NCI-H510A (cell line): ENCODE measurements at regions not wholly inside any gene's neighbourhood (a gene's known extent, or its start where the extent isn't known, plus 50 kb on each side); places are given as distances from the start of the nearest gene placed in this dataset.
"Not testable (repeated sequence)": the region's sequence is repeated elsewhere in the genome, so short reads cannot be mapped to it uniquely, and the experiment has no call there.

Experiments
- DNase-seq: peaks from one replicate; lab custom pipeline; 2025; lab: John Stamatoyannopoulos, UW

DNA sequence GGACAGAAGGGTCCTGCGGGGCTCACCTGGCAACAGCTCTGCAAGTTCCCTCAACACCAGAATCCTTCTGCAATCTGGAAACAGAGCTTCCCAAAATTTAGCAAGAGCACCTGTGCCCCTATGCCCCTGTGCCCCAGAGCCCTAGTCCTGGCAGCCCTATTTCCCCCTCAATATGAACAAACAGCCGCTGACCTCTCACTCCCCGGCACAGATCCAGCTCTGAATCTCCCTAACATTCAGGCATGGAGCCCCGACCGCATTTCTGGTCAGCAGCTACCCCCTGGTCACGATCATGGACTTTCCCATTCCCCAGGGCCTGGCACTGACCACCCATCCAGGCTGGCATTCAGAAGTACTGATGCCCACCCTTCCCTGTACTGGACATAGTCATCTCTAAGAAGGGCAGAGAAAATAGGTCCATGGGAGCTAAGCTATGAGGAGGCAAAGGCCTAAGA is 110.8 kb upstream of the SMURF2 start:
- DNase-seq: no peak

DNA sequence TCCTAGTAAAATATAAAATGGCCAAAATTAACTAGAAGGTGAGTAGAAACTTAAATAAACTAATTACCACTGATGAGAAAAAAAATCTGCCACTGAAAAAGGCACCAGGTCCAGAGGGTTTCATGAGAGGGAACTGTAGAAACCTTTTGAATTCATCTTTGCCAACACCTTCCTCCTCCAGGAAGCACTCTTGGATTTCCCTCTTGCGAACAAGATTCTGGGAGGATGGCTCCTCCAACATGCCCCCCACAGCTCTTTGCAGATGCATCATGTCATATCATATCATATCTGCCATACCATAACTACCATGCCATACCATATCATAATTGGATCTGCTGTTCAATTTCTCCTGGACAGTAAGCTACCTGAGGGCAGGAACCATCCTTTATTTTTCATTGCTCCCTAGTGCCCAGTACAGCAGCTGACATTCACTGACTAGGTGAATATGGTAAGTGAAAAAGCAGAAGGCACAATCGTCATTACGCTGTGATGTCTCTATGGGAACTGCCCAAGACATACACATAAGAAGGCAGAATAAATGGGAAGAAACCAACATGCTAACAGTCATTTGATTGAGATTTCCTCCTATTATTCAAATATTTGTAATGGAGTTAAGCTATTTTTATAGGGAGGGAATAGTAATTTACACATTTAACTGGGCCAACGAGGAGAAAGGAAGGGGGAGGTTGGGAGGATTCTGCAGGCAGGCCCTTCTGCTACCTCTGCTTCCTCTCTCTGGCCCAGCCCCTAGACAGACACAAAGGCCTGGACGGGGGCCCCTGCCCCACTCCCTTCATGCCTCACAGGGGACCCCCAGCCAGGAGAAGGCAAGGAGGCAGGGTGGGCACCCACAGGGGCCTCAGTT is 110.1 kb upstream of the SMURF2 start:
- DNase-seq: no peak

DNA sequence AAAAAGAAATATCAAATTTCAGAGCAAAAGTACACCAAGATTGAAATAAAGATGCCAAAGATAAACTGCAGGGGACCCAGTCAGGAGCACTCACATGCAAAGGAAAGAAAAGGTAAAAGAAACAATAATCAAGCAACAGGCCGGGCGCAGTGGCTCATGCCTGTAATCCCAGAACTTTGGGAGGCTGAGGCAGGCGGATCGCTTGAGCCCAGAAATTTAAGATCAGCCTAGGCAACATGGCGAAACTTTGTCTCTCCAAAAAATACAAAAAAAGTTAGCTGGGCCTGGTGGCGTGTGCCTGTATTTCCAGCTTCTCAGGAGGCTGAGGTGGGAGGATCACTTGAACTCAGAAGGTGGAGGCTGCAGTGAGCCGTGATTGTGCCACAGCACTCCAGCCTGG is 107.6 kb upstream of the SMURF2 start:
- no peak for DNase-seq

DNA sequence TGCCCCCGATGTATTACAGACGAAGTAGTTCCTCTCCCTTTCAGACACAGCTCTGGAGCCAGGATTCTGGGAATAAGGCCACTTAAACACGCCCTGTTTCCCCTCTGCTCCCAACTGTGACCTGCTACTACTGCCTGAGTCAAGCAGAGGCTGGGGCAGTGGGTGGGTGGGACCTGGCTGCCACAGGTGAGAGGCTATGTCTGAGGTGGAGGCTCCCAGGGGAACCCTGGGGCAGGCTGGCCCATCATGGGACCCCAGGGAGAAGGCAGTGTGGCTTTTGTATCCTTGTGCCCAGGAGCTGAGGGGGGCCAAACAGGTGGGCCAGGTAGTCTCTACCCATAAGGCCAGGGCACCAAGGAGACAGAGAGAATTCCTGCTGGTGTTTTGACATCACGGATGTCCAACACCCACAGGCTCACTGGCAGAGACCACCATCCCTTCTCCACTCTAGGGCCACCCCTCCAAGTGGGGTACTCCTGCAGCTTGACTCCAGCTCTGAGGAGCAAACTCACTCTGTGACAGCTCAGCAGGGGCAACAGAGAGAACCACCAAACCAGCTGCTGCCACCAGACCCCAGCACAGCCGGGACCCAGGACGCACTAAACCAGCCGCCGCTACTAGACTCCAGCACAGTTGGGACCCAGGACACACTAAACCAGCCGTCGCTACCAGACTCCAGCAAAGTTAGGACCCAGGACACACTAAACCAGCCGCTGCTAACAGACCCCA is 105.3 kb upstream of the SMURF2 start:
- no peak for DNase-seq

DNA sequence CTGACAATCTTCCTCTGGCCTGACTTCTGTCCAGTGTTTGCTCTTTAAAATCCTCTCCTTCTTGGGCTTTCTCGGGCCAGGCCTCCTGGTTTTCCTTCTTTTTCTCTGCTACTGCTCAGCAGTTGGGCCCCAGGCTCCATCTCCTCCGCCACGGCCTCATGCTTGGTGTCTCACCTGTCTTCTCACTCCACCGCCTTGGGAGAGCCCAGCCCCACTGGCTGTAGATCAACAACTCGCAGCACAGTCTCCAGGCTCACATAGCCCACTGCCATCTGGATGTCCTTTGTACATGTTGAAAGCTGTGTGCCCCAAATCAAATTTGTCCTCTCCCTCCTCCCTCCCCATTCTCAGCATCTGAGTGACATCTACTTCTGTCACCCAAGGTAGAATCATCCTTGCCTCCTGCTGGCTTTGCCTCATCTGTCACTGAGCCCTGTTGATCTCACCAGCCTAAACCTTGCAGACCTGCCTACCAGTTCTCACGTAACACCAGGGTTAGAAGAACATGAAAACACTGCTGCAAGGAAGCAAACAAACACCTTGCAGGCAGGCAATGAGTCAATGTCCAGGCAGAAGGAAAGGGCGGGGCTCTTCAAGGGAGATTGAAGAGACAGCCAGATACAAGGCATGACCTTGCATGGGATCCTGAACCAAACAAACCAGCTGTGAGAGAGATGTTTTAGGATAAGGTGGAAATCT is 103.2 kb upstream of the SMURF2 start:
- no peak for DNase-seq

DNA sequence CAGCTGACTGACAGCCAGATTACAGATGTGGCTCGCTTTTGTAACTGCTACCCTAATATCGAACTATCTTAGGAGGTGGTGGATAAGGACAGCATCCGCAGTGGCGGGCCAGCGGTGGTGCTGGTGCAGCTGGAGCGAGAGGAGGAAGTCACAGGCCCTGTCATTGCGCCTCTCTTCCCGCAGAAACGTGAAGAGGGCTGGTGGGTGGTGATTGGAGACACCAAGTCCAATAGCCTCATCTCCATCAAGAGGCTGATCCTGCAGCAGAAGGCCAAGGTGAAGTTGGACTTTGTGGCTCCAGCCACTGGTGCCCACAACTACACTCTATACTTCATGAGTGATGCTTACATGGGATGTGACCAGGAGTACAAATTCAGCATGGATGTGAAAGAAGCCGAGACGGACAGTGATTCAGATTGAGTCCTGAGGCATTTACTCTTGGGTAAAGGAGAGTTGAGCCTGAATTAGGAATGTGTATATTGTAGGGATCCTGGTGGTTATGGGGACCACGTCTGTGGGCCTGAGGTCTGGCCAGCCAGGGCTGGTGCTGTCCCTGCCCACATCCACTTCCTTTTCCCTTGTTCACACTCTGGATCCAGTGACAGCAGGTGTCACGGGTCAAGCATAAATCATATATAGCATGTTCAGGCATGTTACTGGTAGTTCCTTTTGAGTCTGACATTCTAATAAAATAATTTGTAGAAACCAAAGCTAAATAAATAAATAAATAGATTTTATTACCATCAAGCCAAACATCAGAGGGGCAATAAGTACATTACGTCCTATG is 89.0 kb upstream of the SMURF2 start:
- DNase-seq: no peak

DNA sequence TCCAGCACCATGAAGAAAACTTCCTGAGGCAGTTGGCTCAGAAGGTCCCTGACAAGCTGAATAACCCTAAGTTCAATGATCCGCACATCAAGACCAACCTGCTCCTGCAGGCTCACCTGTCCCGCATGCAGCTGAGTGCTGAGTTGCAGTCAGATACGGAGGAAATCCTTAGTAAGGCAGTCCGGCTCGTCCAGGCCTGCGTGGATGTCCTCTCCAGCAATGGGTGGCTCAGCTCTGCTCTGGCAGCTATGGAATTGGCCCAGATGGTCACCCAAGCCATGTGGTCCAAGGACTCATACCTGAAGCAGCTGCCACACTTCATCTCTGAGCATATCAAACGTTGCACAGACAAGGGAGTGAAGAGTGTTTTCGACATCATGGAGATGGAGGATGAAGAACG is 88.4 kb upstream of the SMURF2 start:
- DNase-seq: no peak

DNA sequence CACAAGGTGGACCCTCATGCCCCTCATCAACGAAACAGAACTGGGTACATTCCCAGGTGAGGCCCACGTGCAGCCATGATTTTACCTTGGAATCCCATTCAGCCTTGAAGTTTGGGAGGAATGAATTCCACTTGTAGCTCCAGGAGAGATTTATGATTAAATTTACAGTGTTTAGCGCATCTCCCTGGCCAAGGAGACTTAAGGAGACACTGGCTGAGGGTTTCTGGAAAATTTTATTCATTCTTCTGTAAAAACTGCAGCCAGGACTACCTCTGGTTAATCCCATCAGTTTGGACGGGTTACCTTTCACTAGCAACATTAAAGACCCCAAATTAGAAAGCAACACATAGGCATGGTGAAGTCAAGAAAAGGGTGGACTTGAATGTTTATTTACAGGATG is 87.2 kb upstream of the SMURF2 start:
- no peak for DNase-seq

DNA sequence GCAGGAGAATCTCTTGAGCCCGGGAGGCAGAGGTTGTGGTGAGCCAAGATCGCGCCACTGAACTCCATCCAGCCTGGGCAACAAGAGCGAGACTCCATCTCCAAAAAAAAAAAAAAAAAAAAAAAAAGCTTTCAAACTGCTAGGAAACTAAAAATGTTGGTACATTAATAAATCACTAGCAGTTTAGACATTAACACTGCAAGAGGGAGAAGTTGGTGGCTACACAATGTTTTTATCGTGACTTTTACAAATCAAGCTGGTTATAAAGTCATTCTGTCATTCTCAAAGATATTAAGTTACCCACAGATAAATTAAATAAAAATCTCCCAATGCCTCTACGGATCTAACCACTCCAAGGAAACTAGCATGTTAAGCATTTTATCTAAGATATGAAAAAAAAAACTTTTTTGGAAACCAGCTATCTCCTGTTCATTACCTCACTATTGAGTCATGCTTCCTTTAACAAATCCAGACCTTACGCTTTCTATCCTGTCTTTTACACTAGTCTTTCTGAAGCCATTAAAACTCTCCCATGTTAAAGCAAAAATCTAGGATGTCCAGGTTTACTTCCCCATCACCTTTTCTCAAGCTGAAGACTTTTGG is 85.9 kb upstream of the SMURF2 start:
- no peak for DNase-seq

DNA sequence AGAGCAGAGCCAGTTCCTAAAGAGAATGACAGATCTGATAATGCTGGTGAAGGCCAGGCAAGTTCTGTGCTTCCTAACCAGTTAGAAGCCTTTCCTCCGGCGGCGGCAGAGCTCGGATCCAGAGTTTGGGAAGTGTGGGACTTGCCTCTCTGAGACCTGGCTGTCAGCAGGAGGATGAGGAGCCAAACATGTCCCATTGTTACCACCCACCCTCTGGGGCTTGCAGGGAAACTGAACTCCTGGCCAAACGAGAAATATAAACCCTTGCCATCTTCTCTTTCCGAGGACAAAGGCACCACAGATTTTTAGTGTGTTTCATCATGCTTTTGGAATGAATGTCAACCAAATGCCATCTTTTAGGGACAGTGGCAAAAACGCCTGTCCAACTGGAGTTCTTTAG is 80.2 kb upstream of the SMURF2 start:
- no peak for DNase-seq

DNA sequence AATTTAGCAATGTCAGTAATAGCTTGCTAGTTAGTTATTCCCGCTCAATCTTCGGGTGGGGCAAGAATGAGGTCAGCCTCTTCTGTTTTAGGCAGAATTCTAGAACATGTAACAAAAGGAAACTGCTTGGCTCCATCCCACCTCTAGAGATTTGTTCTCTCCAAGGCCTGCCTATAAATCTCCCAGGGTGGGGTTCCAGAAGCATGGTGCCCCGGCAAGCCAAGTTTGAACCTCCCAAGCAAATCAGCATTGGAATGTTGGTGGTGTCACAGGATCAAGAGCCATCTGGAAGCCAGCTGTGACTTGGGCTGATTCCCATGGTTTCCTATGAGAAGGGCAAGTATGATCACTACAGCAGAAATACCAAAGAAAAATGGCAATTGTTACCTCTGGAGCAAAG is 79.8 kb upstream of the SMURF2 start:
- DNase-seq: not testable (repeated sequence)

DNA sequence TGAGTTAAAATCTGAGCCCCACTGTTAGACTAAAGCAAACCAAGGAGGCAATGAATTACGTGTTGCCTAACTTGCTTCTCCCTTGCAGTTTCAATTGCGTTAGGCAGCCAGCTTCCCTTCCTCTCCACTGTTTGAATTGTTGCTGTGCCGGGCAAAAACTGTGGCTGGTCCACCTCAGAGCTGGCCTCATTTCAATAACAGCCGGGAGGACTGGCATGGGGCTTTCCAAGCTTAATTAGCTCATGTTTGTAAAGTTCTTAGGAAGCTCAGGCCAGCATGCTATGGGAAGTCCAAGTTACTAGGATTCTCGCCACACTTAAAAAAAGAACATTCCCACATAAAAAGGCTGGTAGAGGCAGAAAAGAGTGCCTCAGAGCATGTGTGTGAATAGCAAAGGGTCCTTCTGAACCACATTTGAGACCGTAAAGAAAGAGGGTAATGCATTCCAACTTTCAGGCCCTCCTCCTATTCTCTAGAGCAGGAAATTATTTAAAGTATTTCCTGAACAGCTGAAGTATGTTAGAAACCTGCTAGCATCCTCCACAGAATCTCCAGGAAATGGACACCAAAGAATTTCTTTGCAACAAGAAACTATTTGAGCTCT is 79.0 kb upstream of the SMURF2 start:
- DNase-seq: no peak

DNA sequence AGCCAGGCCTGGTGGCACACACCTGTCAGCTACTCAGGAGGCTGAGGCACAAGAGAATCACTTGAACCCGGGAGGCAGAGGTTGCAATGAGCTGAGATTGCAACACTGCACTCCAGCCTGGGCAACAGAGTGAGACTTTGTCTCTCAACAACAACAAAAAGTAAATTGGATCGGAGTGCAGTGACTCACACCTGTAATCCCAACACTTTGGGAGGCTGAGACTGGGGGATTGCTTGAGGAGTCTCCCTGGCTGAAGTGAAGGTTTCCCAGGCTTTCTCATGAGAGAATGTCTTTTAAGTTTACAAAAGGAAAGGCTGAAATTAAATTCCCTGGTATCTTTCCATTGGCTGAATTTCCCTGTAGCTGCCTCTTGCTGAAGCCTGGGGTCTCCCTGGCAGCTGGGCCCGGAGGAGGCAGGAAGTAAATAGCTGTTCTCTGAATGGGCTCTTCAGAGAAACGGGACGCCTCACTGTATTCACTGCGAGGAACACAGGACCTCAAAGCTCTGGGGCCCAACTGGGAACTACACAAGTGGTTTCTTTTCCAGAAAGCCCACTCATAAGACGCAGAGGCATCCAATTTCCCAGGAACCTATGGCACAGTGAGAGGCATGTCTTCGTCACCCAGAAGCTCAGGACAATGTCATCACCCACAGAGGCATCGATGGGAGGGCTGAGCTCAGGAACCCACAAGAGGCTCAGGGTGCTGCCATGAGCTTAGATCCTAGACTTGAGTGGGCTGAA is 77.4 kb upstream of the SMURF2 start:
- DNase-seq: no peak

DNA sequence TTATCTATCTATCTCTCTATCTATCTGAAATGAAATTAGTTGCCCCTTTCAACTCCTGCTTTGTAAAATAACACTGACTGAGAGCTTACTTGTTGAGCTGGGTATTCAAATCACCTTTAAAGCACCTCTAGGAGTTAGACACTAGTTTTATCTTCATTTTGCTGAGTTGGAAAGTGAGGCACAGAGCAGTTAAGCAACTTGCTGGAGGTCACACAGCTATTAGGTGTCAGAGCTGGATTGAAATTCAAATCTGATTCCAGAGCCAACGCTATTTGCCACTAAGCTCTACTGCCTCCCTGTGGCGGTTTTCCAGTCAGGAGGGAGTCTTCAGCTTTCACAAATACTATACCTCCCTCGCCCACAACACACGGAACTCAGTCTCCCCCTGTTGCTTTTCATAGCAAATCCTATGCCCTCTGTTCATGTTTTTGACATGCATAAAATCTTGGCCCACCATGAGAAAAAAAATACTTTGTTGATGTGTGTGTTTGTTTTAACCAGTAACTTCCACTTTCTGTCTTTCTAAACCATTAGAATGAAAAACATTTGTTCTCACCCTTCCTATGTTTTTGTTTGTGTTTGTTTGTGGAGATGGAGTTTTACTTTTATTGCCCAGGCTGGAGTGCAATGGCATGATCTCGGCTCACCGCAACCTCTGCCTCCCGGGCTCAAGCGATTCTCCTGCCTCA is 74.8 kb upstream of the SMURF2 start:
- DNase-seq: no peak

DNA sequence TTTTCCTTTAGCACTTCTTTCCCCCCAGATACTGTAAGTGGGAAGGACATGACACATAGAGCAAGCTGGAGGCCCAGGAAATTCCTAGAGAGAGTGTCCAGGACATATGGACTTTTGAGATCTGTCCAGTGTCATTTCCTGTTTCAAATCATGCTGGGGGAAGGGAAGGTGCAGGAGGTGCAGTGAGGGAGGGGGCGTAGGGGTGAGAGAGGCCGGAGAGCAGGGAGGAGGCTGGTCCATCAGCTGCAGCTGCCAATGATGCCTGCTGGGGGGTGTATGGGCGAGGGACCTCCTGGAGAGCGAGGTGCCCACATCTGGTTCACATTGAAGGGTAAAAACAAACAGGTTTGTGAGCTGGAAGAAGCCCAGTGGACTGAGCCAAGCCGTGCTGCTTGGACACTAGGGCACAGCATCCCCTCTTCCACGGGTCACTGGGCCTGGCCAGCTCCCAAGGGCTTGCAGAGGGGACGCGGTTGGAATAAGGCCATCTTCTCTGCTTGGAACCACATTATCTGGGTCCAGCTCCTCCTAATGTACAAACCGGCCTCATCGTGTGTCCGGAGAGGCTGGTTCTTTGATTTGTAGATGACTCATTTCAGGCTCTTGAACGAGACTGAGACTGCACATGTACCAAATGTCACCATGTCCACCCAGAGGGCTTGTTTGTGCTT is 70.4 kb upstream of the SMURF2 start:
- DNase-seq: no peak

DNA sequence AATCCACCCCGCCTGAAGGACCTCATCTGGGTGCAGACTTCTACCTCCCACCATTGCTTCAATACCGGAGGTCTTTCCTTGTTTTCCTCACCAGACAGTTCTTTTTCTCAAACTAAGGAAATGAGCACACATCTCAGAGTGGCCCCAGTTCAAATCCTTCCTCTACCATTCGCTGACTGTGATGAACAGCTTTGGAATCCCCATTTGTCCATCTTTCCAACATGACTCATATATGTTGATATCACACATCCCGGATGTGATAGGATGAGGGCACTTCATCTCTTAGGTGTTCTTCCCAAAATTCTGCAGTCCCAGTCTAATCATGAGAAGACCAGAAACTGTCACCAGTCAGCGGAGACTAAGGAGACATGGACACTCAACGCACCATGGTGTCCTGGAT is 67.9 kb upstream of the SMURF2 start:
- DNase-seq: not testable (repeated sequence)

DNA sequence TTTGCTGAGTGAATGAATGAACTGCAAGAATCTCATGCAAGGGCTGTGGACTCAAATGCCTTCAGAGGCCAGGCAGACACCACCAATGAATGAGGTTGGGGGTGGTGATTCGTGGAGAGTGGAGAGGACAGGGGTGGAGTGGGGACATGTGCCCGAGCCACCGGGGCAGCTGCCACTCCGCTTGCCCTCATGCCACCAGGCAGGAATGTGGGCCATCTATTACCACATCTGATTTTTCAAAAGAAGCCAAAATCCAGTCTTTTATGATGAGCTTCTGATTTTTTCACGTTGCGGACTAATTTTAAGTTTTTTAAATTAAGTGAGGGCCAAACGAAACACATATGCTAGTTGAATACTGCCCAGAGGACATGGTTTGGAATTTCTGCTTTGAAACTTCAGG is 67.1 kb upstream of the SMURF2 start:
- no peak for DNase-seq

DNA sequence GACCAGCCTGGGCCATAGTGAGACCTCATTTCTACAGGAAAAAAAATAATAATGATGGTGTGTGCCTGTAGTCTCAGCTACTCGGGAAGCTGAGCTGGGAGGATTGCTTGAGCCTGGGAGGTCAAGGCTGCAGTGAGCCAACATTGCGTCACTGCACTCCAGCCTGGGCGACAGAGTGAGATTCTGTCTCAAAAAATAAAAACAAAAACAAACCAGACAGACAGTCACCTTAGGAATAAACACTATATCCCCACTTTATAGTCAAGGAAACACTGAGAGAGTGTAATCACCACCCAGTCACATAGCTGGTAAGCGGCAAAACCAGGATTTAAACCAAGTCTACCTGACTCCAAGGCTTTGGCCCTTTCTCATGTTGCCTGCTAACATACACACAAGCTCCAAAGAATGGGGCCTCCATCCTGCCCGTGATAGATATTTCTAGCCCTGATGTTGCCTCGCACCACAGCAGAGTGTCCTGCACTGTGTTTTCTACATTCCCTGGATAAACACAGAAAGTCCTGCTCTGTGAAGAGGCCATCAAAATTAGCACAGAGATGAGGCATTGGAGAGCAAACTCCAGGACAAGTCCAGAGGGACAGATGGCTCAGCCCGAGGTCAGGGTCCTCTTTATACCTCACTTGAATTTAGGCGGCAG is 66.1 kb upstream of the SMURF2 start:
- no peak for DNase-seq

DNA sequence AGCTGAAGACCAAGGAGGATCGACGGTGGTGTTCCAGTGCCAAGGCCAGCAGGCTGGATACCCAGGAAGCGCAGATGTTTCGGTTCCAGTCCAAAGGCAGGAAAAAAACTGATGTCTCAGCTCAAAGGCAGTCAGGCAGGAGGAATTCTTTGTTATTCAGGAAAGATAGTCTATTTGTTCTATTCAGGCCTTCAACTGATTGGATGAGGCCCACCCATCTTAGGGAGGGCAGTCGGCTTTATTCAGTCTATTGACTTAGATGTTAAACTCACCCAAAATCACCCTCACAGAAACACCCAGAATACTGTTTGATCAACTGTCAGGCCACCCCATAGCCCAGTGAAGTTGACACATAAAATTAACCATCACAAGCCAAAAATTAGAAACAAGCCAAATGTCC is 63.9 kb upstream of the SMURF2 start:
- not testable (repeated sequence) for DNase-seq
